Stimulated activated CD4-positive, alpha-beta T cell treated with anti-CD3 and anti-CD28 coated beads, Interleukin-1b, Interleukin-23, amount 100 ng/mL, for 48 hours (primary cell): ENCODE measurements at regions not wholly inside any gene's neighbourhood (a gene's known extent, or its start where the extent isn't known, plus 50 kb on each side); places are given as distances from the start of the nearest gene placed in this dataset.

Experiments used
- DNase-seq: peaks from one replicate; pipeline ENCODE4 v3.0.0-alpha.2; 2020

DNA sequence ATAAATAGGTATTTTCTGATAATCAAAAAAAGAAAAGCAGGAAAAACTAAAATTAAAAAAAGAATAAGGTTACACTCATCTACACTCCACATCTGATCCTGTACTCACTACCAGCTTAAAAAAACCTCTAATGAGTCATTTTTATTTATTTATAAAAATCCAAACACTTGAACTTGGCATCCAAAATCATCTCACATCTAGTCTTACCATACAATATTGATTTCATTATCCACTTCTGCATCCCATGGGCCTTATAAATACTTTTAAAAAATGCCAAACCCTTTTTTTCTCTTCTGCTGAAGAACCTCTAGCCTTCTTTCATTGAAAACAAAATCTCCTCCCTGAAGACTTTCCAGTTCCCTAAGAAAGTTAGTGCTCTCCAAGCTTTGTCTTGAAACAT is 109.7 kb downstream of the TMTC3 start:
- DNase-seq: no peak

DNA sequence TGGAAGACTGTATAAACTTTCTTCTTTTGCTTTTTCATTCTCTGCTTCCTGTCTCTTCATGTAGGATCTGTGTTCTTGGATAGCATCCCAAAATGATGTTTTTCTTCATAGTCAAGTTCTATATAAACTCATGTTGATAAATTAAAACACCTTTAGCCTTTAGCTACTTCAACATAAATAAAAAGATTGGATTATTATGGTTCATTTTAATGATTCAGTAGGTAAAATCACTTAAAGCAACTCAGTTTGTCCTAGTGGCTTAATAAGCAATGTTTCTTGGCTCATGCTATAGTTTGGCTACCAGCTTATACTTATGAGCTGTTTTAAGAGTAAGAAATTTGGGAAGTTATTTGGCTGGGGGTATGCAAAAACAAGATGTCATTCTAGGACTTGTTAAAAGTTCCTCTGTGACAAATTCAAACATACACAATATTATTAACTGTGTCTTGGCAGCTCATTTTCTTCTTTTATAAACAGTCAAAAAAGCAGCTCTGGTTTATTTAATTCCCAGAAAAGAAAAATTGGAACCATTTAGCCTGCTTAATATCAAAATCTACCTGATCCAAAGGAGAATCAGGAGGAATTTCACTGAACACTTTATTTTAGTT is 111.4 kb downstream of the TMTC3 start:
- DNase-seq: no peak

DNA sequence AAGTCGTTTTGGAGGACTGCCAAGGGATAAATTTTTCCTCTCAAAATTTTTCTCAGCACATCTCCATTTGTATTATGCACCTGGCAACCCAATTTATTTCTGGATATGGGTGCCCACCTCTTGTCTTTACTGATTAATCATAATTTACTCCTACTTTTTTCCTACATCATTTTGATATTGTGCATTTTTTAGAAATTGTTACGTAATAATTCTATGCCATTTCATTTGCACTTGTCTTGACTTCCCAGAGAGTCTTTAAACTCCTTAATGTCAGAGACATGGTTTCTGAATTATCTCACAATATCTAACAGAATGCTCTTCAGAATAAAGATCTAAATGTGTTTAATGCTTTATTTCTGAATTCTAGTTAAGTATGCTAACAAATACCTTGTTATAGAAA is 113.1 kb downstream of the TMTC3 start:
- DNase-seq: no peak

DNA sequence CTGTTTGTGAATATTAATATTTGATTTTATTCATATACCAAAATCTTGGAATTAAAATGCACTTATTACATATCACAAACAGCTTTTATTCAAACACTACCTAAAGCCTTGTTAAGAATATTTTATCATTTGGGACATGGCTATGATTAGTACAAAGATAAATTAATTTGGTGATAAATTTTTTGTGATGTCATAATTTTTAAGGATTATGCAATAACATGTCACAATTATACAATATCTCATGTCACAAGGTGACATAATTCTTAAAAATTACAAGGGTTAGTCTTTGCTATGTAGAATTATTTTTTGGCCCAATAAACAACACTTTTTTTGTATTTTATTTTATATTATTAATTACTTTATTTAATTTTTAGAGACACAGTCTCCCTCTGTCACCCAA is 113.7 kb downstream of the TMTC3 start:
- no peak for DNase-seq

DNA sequence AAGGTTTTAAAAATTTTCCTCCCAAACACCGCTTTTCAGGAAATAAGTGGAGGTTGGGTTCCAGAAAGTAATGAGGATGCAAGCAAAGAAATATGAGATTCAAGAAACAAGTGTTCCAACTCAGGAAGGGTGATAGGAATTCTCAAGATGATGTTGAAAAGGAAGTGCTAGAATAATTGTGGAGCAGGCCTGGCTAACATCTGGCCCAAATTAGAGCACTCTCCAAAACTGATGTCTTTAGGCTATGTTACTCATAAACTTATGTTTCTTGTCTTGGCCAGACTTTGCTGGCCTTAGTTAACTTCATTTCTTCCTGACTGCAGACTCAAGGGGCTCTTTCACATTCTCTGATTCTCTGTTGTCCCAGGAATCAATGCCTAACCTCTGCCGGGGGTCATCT is 116.3 kb downstream of the TMTC3 start:
- no peak for DNase-seq

DNA sequence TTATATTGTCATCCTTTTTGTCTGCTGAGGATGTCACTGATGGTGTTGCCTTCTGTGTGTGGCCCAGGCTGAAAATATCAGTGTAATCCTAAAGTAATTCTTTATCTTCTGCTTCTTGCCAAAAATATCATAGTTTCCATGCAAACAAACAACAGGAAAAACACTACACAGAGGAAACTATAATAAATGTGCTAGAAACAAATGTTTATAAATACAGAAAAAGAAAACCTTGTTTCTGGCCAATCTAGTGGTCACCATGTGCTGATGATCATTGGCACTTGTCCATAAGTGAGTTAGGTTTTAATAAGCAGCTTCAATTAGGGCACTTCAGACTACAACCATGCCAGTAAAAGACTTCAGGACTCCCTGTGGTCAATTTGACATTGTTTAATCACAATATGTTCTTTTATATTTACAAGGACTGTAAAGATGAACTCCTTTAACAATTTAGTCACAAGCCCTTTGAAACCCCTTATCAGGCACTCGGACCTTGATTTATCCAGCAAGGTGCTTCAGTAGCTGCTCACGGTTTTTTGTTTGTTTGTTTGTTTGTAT is 124.8 kb downstream of the TMTC3 start:
- DNase-seq: no peak

DNA sequence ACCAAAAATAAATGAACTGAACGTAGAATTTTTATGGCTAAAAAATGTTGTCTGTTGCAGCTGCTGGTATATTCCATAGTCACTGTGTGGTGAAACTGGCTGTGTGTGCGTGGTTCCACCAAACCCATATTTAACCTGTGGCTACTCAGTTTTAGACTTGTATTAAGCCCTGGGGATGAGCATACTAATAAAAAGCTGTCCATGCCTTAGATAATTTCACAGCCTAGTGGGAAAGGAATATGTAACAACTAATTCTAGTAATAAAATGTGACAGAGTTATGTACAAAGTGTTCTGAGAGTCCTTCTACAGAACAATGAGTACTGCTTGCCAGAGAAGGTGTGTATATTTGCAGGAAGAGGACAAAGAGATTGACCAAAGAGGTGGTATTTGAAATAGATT is 125.5 kb downstream of the TMTC3 start:
- DNase-seq: no peak

DNA sequence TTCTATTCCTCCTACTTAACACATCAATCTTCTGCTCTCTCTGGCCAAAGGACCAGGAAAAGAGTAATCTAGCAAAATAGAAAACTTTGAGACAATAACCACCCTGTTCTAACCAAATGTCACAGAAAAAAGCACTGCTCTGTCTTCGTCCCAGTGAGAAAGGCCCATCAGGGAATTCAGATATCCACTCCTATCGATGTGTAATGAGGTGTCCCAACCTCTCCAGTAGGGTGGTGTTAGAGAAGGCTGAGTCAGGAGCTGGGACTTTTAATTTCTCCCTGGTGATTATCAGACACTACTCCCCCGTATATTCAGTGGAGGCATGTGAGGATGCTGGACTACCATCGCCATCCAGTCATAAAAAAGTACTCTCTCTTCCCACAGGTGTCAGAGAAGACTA is 130.3 kb downstream of the TMTC3 start:
- no peak for DNase-seq

DNA sequence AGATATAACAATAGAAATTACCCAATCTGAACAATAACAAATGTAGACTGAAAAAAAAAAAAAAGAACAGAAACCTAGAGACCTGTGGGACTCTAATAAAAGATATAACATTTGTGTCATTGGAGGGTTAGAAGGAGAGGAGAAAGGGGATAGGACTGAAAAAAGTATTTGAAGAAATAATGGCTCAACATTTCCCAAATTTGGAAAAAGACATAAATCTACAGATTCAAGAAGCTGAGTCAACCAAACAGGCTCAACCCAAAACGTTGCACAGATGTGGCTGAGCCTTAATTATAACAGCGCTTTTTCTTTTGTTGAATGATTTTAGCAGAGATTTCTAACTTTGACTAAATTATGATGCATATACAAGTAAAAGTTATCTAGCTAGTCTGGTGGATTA is 131.3 kb downstream of the TMTC3 start:
- DNase-seq: no peak

DNA sequence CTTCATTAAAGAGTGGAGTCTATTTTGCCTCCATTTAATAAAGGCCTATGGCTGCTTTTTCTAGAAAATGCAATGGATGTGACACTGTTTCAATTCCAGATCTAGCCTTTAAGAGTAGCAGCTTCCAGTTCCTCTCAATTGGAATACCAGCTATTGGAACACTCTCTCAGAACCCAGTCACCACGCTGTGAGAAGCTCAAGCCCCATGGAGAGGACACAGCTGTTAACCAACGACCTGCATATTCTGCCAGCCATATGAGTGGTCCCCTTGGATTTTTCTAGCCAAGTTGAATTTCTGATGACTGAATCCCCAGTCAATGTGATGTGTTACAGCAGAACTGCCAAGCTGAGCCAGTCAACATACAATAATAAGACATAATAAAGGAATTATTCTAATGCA is 131.8 kb downstream of the TMTC3 start:
- DNase-seq: no peak

DNA sequence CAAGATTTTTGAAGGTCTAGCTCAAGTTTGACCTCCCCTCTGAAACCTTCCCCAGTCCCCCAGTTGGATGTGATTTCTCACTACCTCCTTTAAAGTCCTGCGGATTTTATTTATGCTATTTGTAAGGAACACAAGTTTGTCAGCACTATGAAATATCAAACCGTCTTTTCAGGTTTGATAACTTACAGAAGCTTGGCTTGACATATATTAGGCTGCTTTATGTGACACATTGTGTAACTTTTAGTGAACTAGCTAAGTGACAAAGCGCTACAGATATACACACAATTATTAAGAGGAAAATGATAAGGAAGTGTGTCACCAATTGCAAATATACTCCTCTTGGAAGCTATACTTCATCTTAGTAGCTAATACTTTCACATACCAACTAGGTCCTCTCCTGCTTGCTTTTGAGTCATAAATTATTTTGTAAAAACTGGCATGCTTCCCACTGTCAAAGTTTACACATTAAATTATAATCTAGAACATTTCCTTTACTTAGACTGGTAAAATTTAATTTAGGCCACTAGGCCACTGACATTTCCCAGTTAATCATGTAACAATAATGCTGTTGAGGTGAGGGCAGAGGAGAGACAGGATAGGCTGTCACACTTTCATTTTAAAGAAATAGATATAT is 149.5 kb downstream of the TMTC3 start:
- DNase-seq: no peak

DNA sequence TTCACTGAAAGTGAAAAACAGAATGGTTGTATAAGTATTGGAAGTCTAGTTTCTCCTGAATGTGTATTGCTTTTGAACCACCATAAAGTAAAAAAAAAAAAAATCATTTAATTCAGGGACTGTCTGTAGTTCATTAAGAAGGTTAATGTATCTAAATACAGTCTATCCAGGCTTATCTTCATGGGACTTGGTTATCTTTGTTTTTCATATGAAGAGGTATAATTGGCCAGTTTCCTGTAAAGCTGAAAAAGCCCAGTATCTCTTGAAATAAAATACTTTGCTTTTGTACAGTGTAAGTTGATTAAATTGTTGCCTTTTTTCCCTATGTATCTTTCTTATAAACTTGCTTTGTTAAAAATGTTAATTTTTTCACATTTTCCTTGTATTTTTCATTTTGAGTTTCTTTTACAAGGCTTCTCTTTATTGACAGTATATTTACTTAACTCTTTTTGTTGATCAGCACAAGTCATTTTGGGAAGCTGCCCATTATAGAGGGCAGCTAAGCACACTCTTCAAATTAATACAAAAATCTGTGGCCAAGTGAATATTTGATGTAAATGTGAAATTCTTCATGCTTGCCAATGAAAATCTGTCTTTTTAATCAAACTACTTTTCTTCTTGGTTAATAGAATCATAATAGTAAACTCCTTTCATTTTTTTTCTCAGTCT is 156.0 kb downstream of the TMTC3 start:
- DNase-seq: no peak

DNA sequence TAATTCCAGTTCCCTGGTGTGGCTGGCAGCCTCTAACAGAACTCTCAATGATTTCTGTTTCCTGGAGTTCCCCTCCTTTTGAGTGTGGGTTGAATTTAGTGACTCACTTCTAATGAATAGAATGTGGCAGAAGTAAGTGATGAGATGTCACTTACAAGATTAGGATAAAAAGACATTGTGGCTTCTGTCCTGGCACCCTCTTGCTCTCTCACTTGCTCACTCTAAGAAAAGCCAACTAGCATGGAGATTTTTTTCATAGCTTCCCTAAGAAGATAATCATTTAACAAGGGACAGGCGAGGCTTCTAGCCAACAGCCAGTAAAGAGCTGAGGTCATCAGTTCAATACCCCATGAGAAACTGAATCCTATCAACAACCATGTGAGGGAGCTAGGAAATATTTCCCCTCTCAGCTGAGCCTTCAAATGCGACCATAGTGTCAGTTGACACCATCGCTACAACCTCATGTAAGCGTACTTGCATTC is 156.7 kb downstream of the TMTC3 start:
- peak; percentile 25 for DNase-seq

DNA sequence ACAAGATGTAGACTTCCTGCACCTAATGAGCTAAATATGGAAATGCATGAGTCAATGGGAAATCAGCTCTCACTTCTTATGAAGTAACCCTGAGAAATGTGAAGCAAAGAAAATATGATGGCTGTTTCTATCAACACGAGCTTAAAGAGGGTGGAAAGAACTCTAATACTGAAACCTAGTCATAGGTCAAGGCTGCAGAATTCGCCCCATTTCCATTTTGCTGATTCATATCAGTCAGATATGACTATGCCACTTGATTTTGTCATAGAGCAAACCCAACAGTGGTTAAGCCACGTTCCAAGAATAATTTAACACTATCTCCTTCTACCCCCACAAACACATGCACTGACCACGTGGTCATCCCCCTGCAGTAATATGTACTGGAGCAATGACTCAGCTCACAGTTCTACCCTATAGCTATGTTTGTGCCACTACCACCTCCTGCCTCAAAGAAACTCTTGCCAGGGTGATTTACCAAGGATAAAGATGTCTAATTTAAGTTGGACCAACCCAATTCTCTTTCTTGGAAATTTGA is 157.5 kb downstream of the TMTC3 start:
- DNase-seq: peak; percentile 74

DNA sequence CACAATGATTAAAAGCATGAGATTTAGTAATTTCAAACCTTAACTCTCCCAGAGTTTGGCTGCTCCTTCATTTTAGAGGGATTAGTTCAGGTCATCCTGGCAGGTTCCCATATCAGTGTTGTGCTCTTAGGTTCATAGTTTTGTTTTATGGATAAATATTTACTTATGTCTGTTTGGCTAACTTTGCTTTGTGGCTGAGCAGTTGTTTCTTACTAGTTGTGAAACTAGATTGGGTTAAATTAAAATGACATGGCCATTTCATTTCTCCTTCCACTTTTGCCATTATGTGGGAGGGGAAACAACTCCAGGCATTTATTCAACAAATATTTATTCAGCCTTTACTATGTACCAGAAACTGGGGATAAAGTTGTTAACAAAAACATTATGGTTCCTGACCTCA is 158.8 kb downstream of the TMTC3 start:
- no peak for DNase-seq

DNA sequence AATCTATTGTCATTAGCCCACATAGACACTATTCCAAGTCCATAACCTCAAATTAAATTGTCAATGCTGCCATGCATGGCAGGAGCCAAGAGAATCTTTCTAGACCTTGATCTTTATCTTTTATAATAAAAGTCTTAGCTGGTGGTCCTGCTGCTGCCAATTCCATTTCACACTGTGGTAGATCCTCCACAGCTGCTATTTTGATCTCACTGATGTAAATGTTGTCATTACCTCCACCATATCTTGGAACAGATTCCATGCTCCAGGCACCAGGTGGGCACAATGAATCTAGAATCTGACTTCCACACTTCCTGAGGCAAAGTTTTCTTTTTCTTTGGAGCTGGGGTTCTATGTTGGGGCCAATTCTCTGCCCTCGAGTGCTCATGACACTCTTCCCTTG is 161.2 kb downstream of the TMTC3 start:
- DNase-seq: no peak

DNA sequence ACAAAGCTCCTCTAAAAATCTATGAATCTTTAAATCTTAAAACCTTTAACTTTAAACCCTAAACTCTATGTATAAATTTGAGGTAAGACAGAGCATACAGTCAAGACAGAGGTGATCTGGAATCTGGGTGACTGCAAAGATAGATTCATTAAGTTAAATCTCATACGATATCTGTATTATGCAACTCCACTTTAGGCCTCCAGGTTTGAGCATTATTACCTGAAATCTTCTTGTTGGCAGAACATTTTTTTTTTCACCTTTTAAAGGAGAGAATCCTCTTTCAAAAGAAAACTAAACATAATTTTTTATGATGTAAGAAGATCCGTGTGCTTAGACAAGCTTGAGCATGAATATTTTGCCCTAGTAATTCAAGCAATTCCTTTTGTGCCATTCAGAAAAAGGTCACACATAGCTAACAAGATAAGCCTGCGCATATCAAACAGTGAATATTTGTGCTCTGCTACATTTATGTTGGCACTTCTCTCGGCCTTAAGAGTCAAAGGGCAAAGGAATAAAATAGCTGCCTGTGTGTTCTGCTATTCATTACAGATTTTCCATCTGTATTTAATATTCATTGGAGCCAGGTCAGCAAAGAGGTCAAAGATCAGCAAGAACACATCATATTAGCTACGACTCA is 163.3 kb downstream of the TMTC3 start:
- no peak for DNase-seq

DNA sequence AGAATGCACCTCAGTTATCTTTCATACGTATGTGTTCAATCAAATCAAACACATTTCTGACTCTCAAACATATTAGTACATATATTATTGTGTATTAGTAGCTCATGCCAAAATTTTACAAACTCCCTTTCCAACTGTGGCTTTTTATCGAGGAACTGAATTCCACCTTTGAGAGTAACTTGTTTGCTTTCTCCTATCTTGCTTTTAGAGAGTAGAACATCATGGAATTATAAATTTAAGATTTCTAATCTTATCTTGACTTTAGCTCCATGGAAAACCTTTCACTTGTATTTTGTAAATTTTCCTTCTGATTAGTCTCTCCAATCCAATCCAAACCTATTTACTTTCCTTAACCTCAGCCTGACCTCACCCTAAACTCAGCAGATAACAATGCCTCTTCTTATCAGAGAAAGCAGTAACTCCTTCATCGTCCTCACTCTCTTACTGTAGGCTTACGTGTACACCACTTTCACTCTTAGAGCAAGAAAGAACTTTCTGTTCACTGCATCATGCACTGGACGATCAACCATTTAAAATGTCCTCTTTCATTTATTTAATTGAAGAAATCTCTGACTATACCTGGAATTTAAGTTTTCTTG is 164.5 kb downstream of the TMTC3 start:
- DNase-seq: no peak

DNA sequence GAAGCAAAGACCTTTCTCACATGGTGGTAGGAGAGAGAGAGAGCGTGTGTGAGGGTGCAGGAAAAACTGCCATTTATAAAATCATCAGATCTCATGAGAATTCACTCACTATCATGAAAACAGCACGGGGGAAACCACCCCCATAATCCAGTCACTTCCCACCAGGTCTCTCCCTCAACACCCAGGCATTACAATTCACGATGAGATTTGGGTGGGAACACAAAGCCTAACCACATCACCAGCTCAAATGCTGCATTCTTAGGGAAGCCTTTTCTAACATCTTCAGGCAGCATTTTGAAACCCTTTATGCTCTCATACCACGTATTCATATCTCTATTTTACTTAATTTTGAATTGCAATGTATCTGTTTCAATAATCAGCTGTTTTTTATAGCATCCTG is 165.9 kb downstream of the TMTC3 start:
- DNase-seq: no peak

DNA sequence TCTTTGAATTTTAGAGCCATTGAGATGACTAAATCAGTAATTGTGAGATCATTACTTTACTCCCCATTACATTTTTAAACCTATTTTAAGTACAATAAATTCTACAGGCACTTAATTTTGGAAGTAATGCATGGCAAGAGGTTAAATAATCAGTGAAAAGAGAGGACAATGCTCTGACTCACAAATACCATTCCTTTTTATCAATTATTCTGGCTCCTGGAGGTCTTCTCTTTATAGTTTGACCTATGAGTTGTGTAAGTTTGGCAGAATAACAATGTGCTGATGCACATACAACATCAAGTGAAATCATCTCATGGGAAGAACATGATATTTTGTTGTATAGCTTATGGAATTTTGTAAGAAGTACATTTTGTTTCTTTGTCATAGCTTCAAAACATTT is 166.7 kb downstream of the TMTC3 start:
- no peak for DNase-seq

DNA sequence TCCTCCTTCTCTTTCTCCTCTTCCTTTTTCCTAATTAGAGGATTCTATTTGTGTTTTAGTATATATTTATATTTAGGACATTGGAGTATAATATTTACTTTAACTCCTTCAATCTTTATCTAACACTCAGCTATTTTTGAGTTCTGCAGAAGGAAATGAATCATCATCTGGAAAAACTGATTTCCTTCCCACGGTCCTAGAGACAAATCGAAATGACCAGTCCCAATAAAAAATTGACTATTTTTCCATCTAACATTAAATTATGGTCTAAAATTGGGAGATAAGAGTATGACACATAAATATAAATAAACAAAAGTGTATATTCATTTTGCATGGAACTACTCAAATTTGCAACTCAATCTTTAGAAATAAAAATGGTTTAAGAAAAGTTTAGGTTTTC is 167.4 kb downstream of the TMTC3 start:
- DNase-seq: no peak

DNA sequence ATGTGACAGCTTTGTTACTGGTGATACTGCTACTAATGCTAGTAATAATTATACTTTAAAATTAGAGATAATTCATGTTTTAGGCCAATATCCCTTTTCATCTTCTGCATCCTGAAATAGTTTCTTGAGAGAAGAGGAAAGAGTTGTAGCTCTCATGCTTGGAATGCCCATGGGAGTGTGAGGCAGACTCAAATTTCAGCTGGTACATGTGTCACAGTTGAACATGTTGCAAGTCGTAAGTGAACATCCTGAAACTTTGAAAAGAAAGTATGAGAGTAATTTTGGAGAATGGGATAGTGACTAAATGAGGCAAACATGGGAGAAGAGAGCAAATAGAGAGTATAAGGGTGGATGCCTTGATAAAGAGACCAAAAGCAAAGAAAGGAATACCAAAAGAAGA is 168.0 kb downstream of the TMTC3 start:
- DNase-seq: no peak

DNA sequence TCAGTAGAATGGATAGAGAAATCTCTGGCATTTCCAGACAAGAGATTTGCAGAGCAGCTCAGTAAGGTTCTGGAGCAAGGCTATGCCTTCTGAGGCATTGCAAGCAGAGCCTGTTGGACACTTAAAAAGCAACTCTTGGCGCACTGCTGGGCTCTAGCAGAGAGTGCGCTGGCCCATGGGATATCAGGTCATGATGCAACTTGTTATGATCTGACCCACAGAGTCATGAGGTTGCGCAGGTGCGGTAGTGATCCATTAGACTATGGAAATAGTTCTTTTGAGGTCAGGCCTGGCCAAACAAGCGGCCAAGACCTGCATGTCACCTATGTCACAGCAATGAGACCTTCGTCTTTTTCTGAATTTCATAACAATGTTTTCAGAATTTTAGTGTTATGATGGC is 168.6 kb downstream of the TMTC3 start:
- DNase-seq: no peak
